ENCODE measurements at regions not wholly inside any gene's neighbourhood (a gene's known extent, or its start where the extent isn't known, plus 50 kb on each side); places are given as distances from the start of the nearest gene placed in this dataset.

DNA sequence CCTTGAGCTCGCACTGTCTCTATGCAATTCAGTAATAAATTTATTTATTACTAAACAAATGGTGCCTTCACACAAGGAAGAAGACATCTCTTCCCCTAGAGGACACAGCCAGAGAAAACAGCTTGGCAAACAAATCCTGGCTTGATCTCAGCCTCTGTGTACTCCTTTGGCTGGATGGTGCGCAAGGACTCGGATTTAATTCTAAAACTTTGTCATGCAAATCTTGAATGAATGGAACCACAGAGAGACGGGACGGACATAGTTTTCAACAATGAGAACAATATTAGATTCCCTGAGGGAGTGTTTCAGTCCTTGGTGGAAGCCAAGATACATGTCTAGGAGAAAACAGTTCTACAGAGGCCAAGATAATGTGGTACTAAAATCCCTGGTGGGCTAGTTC lies 349.5 kb downstream of the NPIPA8 start:
- TF ChIP-seq POLR2A (IDR thresholded peaks at IDR 0.05) (no peak), POLR2AphosphoS5 (IDR thresholded peaks at IDR 0.05) (no peak)
- TF ChIP-seq, protein P1, sequence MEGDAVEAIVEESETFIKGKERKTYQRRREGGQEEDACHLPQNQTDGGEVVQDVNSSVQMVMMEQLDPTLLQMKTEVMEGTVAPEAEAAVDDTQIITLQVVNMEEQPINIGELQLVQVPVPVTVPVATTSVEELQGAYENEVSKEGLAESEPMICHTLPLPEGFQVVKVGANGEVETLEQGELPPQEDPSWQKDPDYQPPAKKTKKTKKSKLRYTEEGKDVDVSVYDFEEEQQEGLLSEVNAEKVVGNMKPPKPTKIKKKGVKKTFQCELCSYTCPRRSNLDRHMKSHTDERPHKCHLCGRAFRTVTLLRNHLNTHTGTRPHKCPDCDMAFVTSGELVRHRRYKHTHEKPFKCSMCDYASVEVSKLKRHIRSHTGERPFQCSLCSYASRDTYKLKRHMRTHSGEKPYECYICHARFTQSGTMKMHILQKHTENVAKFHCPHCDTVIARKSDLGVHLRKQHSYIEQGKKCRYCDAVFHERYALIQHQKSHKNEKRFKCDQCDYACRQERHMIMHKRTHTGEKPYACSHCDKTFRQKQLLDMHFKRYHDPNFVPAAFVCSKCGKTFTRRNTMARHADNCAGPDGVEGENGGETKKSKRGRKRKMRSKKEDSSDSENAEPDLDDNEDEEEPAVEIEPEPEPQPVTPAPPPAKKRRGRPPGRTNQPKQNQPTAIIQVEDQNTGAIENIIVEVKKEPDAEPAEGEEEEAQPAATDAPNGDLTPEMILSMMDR (IDR thresholded peaks at IDR 0.05), result no peak
